ENCODE measurements at regions not wholly inside any gene's neighbourhood (a gene's known extent, or its start where the extent isn't known, plus 50 kb on each side); places are given as distances from the start of the nearest gene placed in this dataset.

- H3K4me1 ChIP-seq (ENCODE audit: insufficient read depth, low read length) = peaks cover 31% of the 10 kb centered on the region; the same call in 1 of the 2 replicates
Measured at GRCh38 chr1:60893136-60893930, 189.0 kb upstream of the NFIA start.

DNA sequence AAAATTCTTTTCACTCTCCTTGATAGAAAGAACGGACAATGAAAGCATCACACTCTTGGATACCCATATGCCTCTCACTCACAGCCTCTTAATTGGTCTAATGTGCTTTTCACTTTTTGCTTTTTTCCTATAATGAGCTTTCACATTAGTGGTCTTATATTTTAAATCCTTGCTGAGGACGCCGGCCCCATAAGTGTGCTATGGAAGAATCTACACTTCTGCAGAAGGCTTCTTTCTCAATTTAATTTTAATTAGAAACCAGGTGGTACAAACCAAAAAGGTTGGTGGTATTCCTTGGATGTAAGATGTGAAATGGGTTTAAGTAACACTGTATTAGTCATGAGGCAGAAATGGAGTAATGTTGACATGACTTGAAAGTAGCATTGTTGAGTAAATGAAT lies 190.6 kb upstream of the NFIA start:
- H3K4me1 ChIP-seq (ENCODE audit: insufficient read depth, low read length) = peaks cover 39% of the 10 kb centered on the region; the same call in 1 of the 2 replicates
- H3K4me3 ChIP-seq (ENCODE audit: low read length) = no peak overlapping the region

More at GRCh38 chr1:60893136-60893930, 189.0 kb upstream of the NFIA start:
- no peak overlapping the region for H3K27ac ChIP-seq (ENCODE audit: low read length)
- no peaks in the 10 kb centered on the region for H3K36me3 ChIP-seq (ENCODE audit: insufficient read depth, low read depth, low read length)
- no peaks in the 10 kb centered on the region for H3K9me3 ChIP-seq (ENCODE audit: insufficient read depth, low read depth, low read length)
- H3K9ac ChIP-seq (ENCODE audit: low read depth, low read length) = no peak overlapping the region
- H3K4me3 ChIP-seq (ENCODE audit: low read length) = no peak overlapping the region
- no peaks in the 10 kb centered on the region for H3K27me3 ChIP-seq (ENCODE audit: insufficient read depth, low read length)

DNA sequence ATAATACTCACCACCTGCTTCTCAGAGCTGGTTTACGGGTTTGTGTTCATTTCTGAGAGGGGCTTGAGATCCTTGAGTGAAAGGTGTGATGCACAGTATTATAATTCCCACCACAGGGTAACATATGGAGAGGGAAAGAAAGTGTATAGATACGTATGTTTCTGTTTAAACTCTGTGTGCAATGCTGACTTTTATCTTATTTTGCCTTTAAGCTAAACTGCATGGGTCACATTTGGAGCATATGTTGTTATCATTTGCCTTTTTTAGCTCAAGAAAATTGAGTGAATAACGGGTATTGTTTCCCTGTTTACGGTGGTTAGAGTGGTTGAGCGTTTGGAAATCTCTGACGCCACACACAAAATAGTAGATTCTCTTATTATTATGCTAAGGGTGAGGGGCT lies 191.1 kb upstream of the NFIA start:
- no peak overlapping the region for H3K9ac ChIP-seq (ENCODE audit: low read depth, low read length)
- H3K4me3 ChIP-seq (ENCODE audit: low read length) = no peak overlapping the region
- H3K9me3 ChIP-seq (ENCODE audit: insufficient read depth, low read depth, low read length) = no peaks in the 10 kb centered on the region
- H3K4me1 ChIP-seq (ENCODE audit: insufficient read depth, low read length) = peaks cover 44% of the 10 kb centered on the region; the same call in 1 of the 2 replicates
- H3K36me3 ChIP-seq (ENCODE audit: insufficient read depth, low read depth, low read length) = no peaks in the 10 kb centered on the region
- no peaks in the 10 kb centered on the region for H3K27me3 ChIP-seq (ENCODE audit: insufficient read depth, low read length)
- H3K27ac ChIP-seq (ENCODE audit: low read length) = no peak overlapping the region

More for the DNA sequence above, 190.6 kb upstream of the NFIA start:
- H3K36me3 ChIP-seq (ENCODE audit: insufficient read depth, low read depth, low read length) = no peaks in the 10 kb centered on the region
- H3K9ac ChIP-seq (ENCODE audit: low read depth, low read length) = no peak overlapping the region
- no peaks in the 10 kb centered on the region for H3K27me3 ChIP-seq (ENCODE audit: insufficient read depth, low read length)
- no peaks in the 10 kb centered on the region for H3K9me3 ChIP-seq (ENCODE audit: insufficient read depth, low read depth, low read length)
- no peak overlapping the region for H3K27ac ChIP-seq (ENCODE audit: low read length)

- Histone ChIP-seq H3K4me3 (ENCODE audit: low read length) (no peak overlapping the region), H3K4me1 (ENCODE audit: insufficient read depth, low read length) (peaks cover 47% of the 10 kb centered on the region; the same call in 1 of the 2 replicates), H3K27me3 (ENCODE audit: insufficient read depth, low read length) (no peaks in the 10 kb centered on the region)
Measured at GRCh38 chr1:60890664-60891063, 191.7 kb upstream of the NFIA start.

GRCh38 chr1:60889709-60890108 lies 192.7 kb upstream of the NFIA start:
- Histone ChIP-seq H3K4me1 (ENCODE audit: insufficient read depth, low read length) (peaks cover 39% of the 10 kb centered on the region; the same call in 1 of the 2 replicates), H3K27me3 (ENCODE audit: insufficient read depth, low read length) (no peaks in the 10 kb centered on the region), H3K9me3 (ENCODE audit: insufficient read depth, low read depth, low read length) (no peaks in the 10 kb centered on the region), H3K36me3 (ENCODE audit: insufficient read depth, low read depth, low read length) (no peaks in the 10 kb centered on the region), H3K4me3 (ENCODE audit: low read length) (no peak overlapping the region), H3K27ac (ENCODE audit: low read length) (no peak overlapping the region), H3K9ac (ENCODE audit: low read depth, low read length) (no peak overlapping the region)

More at GRCh38 chr1:60890664-60891063, 191.7 kb upstream of the NFIA start:
- no peaks in the 10 kb centered on the region for H3K36me3 ChIP-seq (ENCODE audit: insufficient read depth, low read depth, low read length)
- no peak overlapping the region for H3K27ac ChIP-seq (ENCODE audit: low read length)
- H3K9ac ChIP-seq (ENCODE audit: low read depth, low read length) = no peak overlapping the region
- H3K9me3 ChIP-seq (ENCODE audit: insufficient read depth, low read depth, low read length) = no peaks in the 10 kb centered on the region

- H3K27me3 ChIP-seq (ENCODE audit: insufficient read depth, low read length) = no peaks in the 10 kb centered on the region
- H3K4me1 ChIP-seq (ENCODE audit: insufficient read depth, low read length) = peaks cover 24% of the 10 kb centered on the region; the same call in 1 of the 2 replicates
- no peaks in the 10 kb centered on the region for H3K36me3 ChIP-seq (ENCODE audit: insufficient read depth, low read depth, low read length)
- H3K27ac ChIP-seq (ENCODE audit: low read length) = no peak overlapping the region
- no peak overlapping the region for H3K4me3 ChIP-seq (ENCODE audit: low read length)
- H3K9ac ChIP-seq (ENCODE audit: low read depth, low read length) = no peak overlapping the region
- H3K9me3 ChIP-seq (ENCODE audit: insufficient read depth, low read depth, low read length) = no peaks in the 10 kb centered on the region
Measured at GRCh38 chr1:60888126-60888525, 194.2 kb upstream of the NFIA start.

GRCh38 chr1:60886793-60887331 lies 195.5 kb upstream of the NFIA start:
- H3K27me3 ChIP-seq (ENCODE audit: insufficient read depth, low read length) = no peaks in the 10 kb centered on the region
- no peaks in the 10 kb centered on the region for H3K9me3 ChIP-seq (ENCODE audit: insufficient read depth, low read depth, low read length)
- H3K4me1 ChIP-seq (ENCODE audit: insufficient read depth, low read length) = peaks cover 21% of the 10 kb centered on the region; the same call in 1 of the 2 replicates
- H3K36me3 ChIP-seq (ENCODE audit: insufficient read depth, low read depth, low read length) = no peaks in the 10 kb centered on the region
- peak overlapping the region; percentile 28; the same call in 1 of the 2 replicates for H3K9ac ChIP-seq (ENCODE audit: low read depth, low read length)
- H3K4me3 ChIP-seq (ENCODE audit: low read length) = peak overlapping the region; percentile 37; the same call in 1 of the 2 replicates
- H3K27ac ChIP-seq (ENCODE audit: low read length) = peak overlapping the region; percentile 26

GRCh38 chr1:60886090-60886489 lies 196.3 kb upstream of the NFIA start:
- no peaks in the 10 kb centered on the region for H3K9me3 ChIP-seq (ENCODE audit: insufficient read depth, low read depth, low read length)
- H3K4me3 ChIP-seq (ENCODE audit: low read length) = no peak overlapping the region
- H3K27ac ChIP-seq (ENCODE audit: low read length) = no peak overlapping the region
- H3K36me3 ChIP-seq (ENCODE audit: insufficient read depth, low read depth, low read length) = no peaks in the 10 kb centered on the region
- H3K4me1 ChIP-seq (ENCODE audit: insufficient read depth, low read length) = peaks cover 21% of the 10 kb centered on the region; the same call in 1 of the 2 replicates
- H3K9ac ChIP-seq (ENCODE audit: low read depth, low read length) = no peak overlapping the region; the same call in 1 of the 2 replicates
- no peaks in the 10 kb centered on the region for H3K27me3 ChIP-seq (ENCODE audit: insufficient read depth, low read length)

- Histone ChIP-seq H3K4me1 (ENCODE audit: insufficient read depth, low read length) (no peaks in the 10 kb centered on the region), H3K36me3 (ENCODE audit: insufficient read depth, low read depth, low read length) (no peaks in the 10 kb centered on the region), H3K9ac (ENCODE audit: low read depth, low read length) (no peak overlapping the region), H3K27ac (ENCODE audit: low read length) (no peak overlapping the region), H3K9me3 (ENCODE audit: insufficient read depth, low read depth, low read length) (no peaks in the 10 kb centered on the region), H3K4me3 (ENCODE audit: low read length) (no peak overlapping the region), H3K27me3 (ENCODE audit: insufficient read depth, low read length) (no peaks in the 10 kb centered on the region)
Measured at GRCh38 chr1:60880202-60880601, 202.2 kb upstream of the NFIA start.

GRCh38 chr1:60878323-60878722 lies 204.0 kb upstream of the NFIA start:
- H3K4me1 ChIP-seq (ENCODE audit: insufficient read depth, low read length) = no peaks in the 10 kb centered on the region
- H3K27ac ChIP-seq (ENCODE audit: low read length) = no peak overlapping the region
- H3K36me3 ChIP-seq (ENCODE audit: insufficient read depth, low read depth, low read length) = no peaks in the 10 kb centered on the region
- H3K4me3 ChIP-seq (ENCODE audit: low read length) = no peak overlapping the region
- no peak overlapping the region for H3K9ac ChIP-seq (ENCODE audit: low read depth, low read length)
- H3K9me3 ChIP-seq (ENCODE audit: insufficient read depth, low read depth, low read length) = no peaks in the 10 kb centered on the region
- no peaks in the 10 kb centered on the region for H3K27me3 ChIP-seq (ENCODE audit: insufficient read depth, low read length)

DNA sequence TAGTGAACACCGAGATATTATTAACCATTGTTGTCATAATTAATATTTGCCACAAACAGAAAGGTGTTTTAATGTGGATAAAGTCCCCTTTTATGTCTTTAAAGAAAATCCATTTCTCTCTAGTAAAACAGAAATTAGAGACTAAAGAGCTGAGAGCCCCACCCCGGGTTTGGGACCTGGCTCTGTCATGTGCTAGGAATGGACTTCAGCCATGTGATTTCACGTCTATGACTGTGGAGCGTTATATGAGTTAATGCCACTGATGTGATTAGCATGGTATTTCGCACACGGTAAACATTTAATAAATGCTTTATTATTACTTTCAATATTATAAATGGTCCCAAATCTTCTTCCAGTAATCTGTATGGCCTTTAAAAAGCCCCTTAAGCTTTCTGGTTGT lies 205.0 kb upstream of the NFIA start:
- Histone ChIP-seq H3K36me3 (ENCODE audit: insufficient read depth, low read depth, low read length) (no peaks in the 10 kb centered on the region), H3K9ac (ENCODE audit: low read depth, low read length) (no peak overlapping the region), H3K4me1 (ENCODE audit: insufficient read depth, low read length) (no peaks in the 10 kb centered on the region), H3K4me3 (ENCODE audit: low read length) (no peak overlapping the region), H3K27ac (ENCODE audit: low read length) (no peak overlapping the region), H3K9me3 (ENCODE audit: insufficient read depth, low read depth, low read length) (no peaks in the 10 kb centered on the region), H3K27me3 (ENCODE audit: insufficient read depth, low read length) (no peaks in the 10 kb centered on the region)

DNA sequence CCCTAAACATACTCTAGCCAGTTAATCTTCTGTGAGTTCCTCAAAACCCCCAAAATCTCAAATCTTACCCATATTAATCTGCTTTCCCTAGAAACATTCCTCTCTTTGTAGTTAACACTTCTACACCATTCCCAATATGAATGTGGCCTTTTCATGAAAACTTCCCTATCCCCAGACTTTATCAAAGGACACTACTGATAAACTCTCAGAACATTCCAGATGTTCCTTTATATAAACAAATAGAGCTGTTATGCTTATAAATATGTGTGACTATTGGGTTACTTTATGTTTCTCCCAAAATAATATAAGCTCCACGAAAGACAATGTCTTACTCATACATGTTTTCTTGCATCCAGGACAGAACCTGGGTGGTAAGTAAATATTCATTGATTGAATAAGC lies 205.4 kb upstream of the NFIA start:
- Histone ChIP-seq H3K9ac (ENCODE audit: low read depth, low read length) (no peak overlapping the region), H3K36me3 (ENCODE audit: insufficient read depth, low read depth, low read length) (no peaks in the 10 kb centered on the region), H3K27me3 (ENCODE audit: insufficient read depth, low read length) (no peaks in the 10 kb centered on the region), H3K4me3 (ENCODE audit: low read length) (no peak overlapping the region), H3K4me1 (ENCODE audit: insufficient read depth, low read length) (no peaks in the 10 kb centered on the region), H3K9me3 (ENCODE audit: insufficient read depth, low read depth, low read length) (no peaks in the 10 kb centered on the region), H3K27ac (ENCODE audit: low read length) (no peak overlapping the region)

Measured in iPS-20b (cell line).